Activated T-cell treated with anti-CD3 and anti-CD28 coated beads, Interleukin-2, amount 50 U/mL, for 4 hours (primary cell): ENCODE measurements at regions not wholly inside any gene's neighbourhood (a gene's known extent, or its start where the extent isn't known, plus 50 kb on each side); places are given as distances from the start of the nearest gene placed in this dataset.

Experiments
- ATAC-seq, 2 donors: fragments of 200-7000 bp; cut with Tn5 transposase; one replicate each; pipeline ENCODE4 v1.10.0; 2021
- DNase-seq: peaks from one replicate; pipeline ENCODE4 v3.0.0-alpha.2; 2020
- H3K27me3 Mint-ChIP-seq: one replicate; pipeline ENCODE4 v1.8.0; 2021; ENCODE audit warnings: low read depth, mixed read lengths
- H3K36me3 Mint-ChIP-seq: one replicate; pipeline ENCODE4 v1.8.0; 2022; ENCODE audit warnings: mixed read lengths; ENCODE audit not compliant: insufficient read depth
- H3K4me1 Mint-ChIP-seq: one replicate; pipeline ENCODE4 v1.8.0; 2021; ENCODE audit warnings: low read depth, mixed read lengths
- H3K4me3 Mint-ChIP-seq: one replicate; pipeline ENCODE4 v1.8.0; 2021; ENCODE audit warnings: mild to moderate bottlenecking, moderate library complexity, mixed read lengths
- H3K9me3 Mint-ChIP-seq: one replicate; pipeline ENCODE4 v1.8.0; 2021; ENCODE audit warnings: mixed read lengths

DNA sequence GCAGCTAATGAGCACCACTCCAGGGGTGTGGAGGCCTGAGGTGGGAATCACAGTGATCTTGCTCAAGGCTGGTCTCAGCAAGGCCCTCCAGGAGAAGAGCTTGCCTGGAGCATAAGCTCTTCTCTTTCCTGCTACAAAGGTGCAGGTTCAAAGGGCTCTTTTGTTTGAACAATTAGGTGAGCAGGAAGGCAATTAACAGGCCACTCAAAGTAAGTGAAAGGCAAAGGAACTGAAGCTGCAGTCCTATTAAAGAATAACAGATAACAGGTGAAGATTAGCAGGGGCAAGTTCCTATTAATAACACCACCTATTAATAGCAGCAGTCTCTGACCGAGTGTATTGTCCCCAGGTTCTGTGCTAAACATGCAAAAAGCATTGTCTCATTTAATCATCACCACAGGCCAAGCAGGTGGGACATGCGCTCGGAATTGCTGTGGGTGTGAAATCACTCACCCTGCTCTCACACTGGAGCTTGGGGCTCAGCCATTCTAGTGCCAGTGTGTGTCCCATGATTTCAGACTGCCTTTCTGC is 113.8 kb downstream of the RHOU start:
- Mint-ChIP-seq H3K9me3 (no peaks in the 10 kb centered on the region), H3K4me1 (no peaks in the 10 kb centered on the region), H3K36me3 (no peaks in the 10 kb centered on the region), H3K27me3 (no peaks in the 10 kb centered on the region), H3K4me3 (no peak overlapping the region)
- DNase-seq (no peak), ATAC-seq (no peak)

DNA sequence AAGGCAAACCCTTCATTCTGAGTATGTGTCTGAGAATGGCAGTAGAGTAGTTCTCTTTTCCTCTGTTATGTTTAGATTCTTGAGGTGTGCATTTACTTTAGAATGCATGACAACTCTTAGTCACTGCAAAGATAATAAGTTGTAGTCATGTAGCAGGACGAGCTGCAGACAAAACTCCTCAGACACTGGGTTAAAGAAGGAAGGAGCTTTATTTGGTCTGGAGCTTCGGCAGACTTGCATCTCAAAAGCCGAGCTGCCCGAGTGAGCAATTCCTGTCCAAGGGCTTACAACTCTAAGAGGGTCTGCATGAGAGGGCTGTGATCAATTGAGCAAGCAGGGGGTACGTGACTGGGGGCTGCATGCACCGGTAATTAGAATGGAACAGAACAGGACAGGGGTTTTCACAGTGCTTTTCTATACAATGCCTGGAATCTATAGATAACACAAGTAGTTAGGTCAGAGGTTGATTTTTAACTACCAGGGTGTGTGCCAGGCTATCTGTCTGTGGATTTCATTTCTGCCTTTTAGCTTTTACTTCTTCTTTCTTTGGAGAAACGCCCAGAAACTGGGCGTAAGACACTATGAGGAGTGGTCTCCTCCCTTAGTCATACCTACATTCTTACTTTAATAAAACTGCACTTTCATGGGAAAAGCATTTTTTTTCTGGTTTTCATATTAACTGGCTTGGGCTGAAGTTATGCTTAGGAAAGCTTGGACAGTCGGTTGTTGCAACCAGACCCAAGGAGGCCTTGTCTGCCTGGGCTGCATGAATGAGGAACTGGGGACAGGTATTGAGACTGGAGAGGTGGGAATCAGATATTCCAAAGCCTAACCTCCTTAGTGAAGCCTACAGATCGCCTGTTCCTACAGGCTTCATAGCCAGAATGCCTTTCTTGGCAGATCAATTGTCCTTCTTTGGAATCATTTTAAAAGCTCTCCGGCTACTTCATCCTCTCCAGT is 115.1 kb downstream of the RHOU start:
- Mint-ChIP-seq H3K27me3 (no peaks in the 10 kb centered on the region), H3K4me1 (no peaks in the 10 kb centered on the region), H3K9me3 (no peaks in the 10 kb centered on the region), H3K36me3 (no peaks in the 10 kb centered on the region), H3K4me3 (no peak overlapping the region)
- ATAC-seq (no peak), DNase-seq (no peak)

DNA sequence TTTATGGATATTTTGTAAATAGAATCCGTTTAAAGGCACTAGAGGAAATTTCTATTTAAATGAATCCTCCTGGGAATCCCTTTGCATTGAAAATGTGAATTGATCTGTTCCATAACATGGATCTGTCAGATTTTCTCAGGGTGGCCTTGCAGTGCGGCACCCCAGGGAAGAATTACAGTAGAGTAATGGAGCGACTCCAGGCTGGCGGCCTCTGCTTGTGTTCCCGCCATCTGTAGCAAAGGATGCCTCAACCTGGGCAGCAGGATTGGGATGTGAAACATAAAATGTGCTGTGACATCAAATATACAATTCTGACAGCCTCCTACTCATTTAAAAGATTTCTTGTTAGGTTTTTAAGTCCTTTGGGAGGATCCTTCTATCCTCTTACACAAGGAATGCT is 115.9 kb downstream of the RHOU start:
- Mint-ChIP-seq H3K36me3 (no peaks in the 10 kb centered on the region), H3K27me3 (no peaks in the 10 kb centered on the region), H3K4me3 (no peak overlapping the region), H3K4me1 (no peaks in the 10 kb centered on the region), H3K9me3 (peaks cover 4% of the 10 kb centered on the region)
- DNase-seq, result no peak
- no peak for ATAC-seq

DNA sequence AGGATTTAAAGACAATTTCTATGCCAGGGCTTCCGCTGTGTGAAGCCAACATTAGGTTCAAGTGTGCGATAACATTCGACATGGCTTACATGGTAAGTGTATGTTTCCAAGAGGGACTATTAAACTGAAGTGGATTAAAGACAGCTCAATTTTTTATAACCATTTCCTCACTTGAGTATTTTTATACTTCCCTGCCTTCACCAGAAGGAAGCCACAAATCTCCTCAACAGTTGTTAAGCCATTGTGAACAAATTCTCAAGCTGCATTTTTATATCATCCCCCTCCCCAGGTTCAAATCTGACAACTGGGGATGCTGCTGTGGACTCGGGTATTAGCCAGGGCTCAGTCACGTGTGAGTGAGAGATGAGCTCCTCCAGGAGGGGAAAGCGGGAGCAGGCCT is 116.3 kb downstream of the RHOU start:
- Mint-ChIP-seq H3K4me3 (no peak overlapping the region), H3K9me3 (peaks cover 5% of the 10 kb centered on the region), H3K27me3 (no peaks in the 10 kb centered on the region), H3K36me3 (no peaks in the 10 kb centered on the region), H3K4me1 (no peaks in the 10 kb centered on the region)
- no peak for ATAC-seq
- no peak for DNase-seq

DNA sequence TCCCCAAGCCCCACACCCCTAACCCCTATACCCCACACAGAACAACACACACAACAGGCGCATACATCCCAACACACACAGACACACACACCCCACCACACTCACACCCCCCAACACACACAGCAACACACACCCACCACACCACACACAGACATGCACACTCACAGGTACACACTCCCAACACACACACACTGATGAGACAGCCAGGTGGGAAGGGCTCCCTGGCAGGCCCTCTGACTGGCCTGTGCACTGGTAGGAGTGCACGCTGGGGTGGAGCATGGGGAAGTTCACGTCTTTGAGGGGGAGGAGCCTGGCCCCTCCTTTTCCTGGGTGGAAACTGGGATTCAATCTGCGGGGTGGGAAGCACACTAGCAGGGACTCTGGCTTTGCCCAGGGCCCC is 116.7 kb downstream of the RHOU start:
- no peaks in the 10 kb centered on the region for H3K27me3 Mint-ChIP-seq
- no peak for DNase-seq
- no peaks in the 10 kb centered on the region for H3K4me1 Mint-ChIP-seq
- H3K9me3 Mint-ChIP-seq, result peaks cover 5% of the 10 kb centered on the region
- ATAC-seq, result no peak
- no peaks in the 10 kb centered on the region for H3K36me3 Mint-ChIP-seq
- no peak overlapping the region for H3K4me3 Mint-ChIP-seq

DNA sequence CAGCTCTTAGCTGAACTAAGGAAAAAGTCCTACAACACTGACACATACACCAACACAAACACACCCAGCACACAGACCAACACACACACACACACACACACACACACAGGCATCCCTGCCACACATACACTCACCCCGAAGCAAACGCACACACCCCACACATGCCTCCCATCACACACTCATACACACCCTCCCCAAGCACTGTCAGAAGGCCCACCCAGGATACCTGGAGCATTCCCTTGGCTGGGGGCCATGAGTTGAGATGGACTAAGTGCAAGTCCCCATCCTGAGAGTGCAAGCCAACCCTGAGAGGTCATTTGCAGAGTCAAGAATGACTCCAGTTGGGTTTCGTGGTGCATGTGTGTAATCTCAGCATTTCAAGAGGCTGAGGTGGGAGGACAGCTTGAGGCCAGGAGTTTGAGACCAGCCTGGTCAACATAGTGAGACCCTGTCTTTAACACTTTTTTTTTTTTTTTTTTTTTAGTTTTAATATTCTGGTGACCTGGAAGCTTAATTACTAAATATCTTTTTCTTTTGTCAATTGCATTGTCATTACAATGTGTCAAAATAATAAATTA is 117.3 kb downstream of the RHOU start:
- H3K4me1 Mint-ChIP-seq, result no peaks in the 10 kb centered on the region
- DNase-seq (no peak), ATAC-seq (no peak)
- H3K9me3 Mint-ChIP-seq, result peaks cover 5% of the 10 kb centered on the region
- no peaks in the 10 kb centered on the region for H3K27me3 Mint-ChIP-seq
- H3K4me3 Mint-ChIP-seq, result no peak overlapping the region
- no peaks in the 10 kb centered on the region for H3K36me3 Mint-ChIP-seq

DNA sequence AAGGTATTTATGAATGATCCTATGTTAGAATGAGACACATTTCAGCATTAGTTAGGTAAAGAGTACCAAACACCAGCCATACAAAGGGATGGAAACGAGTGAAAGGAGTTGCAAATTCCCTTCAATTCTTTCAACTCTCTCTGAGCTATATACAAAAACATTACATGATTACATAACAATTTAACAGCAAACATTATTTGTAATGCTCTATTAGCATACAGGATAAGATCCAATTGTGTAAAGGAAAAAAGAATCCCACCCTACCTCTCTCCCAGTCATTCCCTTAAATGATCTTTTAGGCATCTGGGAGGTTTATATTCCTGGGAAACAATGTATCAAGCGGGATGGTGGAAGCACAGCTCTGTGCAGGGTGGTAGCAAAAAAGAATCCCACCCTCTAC is 117.9 kb downstream of the RHOU start:
- no peaks in the 10 kb centered on the region for H3K27me3 Mint-ChIP-seq
- H3K4me1 Mint-ChIP-seq, result no peaks in the 10 kb centered on the region
- no peaks in the 10 kb centered on the region for H3K36me3 Mint-ChIP-seq
- ATAC-seq, result no peak
- DNase-seq, result no peak
- H3K4me3 Mint-ChIP-seq, result no peak overlapping the region
- H3K9me3 Mint-ChIP-seq, result peaks cover 5% of the 10 kb centered on the region

DNA sequence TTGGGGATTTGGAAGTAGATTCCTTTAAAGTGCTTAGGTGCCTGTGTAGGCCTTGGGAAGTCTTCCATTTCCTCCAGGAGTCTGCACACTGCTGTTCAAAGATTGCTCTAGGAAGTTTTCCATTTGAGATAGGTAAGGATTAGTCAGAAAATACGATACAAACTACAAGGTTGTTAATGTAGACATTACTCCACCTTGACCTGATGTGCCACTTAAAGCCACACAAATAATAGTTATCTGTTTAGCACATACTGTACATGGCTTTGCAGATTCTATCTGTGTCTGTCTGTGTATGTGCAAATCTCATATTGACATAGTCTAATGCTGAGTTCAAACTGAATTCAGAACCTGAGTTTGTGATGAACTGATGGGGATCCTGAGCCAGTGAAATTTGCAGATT is 118.4 kb downstream of the RHOU start:
- Mint-ChIP-seq H3K4me1 (no peaks in the 10 kb centered on the region), H3K9me3 (peaks cover 5% of the 10 kb centered on the region), H3K4me3 (no peak overlapping the region), H3K27me3 (no peaks in the 10 kb centered on the region), H3K36me3 (no peaks in the 10 kb centered on the region)
- DNase-seq, result no peak
- no peak for ATAC-seq

DNA sequence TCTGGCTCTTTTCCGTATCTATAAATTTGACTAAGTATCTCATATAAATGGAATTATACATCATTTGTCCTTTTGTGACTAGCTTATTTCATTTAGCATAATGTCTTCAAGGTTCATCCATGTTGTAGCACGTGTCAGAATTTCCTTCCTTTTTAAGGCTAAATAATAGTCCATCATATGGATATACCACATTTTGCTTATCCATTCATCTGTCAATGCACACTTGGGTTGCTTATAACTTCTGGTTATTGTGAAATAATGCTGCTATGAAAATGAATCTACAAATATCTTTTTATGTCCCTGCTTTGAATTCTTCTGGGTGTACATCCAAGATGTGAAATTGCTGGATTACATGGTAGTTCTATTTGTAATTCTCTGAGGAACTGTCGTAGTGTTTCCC is 119.6 kb downstream of the RHOU start:
- no peaks in the 10 kb centered on the region for H3K4me1 Mint-ChIP-seq
- H3K27me3 Mint-ChIP-seq, result peaks cover 2% of the 10 kb centered on the region
- H3K9me3 Mint-ChIP-seq, result peaks cover 5% of the 10 kb centered on the region

DNA sequence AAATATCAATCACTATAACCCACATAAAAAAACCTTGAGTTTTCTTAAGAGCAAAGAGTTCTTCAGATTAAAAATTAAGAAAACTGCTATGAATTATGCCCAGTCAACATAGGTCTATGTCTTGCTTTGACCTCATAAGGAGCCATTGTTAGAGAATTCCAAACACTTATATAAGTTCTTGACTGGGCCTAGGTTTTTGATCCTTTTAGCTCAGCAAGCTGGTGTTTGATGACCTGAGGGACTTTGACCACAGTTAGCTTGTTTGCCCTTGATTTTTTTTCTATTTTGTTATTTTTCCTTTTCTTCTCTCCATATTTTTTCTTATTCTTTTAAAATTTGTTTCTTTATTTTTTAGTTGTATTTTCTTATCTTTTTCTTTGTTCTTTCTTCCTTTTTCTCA is 122.3 kb downstream of the RHOU start:
- no peaks in the 10 kb centered on the region for H3K36me3 Mint-ChIP-seq
- peaks cover 7% of the 10 kb centered on the region for H3K4me1 Mint-ChIP-seq
- H3K4me3 Mint-ChIP-seq, result no peak overlapping the region
- H3K27me3 Mint-ChIP-seq, result peaks cover 2% of the 10 kb centered on the region
- H3K9me3 Mint-ChIP-seq, result peaks cover 5% of the 10 kb centered on the region
- ATAC-seq (no peak), DNase-seq (no peak)

More for the DNA sequence above, 119.6 kb downstream of the RHOU start:
- DNase-seq (no peak), ATAC-seq (no peak)
- H3K4me3 Mint-ChIP-seq, result no peak overlapping the region
- H3K36me3 Mint-ChIP-seq, result no peaks in the 10 kb centered on the region

DNA sequence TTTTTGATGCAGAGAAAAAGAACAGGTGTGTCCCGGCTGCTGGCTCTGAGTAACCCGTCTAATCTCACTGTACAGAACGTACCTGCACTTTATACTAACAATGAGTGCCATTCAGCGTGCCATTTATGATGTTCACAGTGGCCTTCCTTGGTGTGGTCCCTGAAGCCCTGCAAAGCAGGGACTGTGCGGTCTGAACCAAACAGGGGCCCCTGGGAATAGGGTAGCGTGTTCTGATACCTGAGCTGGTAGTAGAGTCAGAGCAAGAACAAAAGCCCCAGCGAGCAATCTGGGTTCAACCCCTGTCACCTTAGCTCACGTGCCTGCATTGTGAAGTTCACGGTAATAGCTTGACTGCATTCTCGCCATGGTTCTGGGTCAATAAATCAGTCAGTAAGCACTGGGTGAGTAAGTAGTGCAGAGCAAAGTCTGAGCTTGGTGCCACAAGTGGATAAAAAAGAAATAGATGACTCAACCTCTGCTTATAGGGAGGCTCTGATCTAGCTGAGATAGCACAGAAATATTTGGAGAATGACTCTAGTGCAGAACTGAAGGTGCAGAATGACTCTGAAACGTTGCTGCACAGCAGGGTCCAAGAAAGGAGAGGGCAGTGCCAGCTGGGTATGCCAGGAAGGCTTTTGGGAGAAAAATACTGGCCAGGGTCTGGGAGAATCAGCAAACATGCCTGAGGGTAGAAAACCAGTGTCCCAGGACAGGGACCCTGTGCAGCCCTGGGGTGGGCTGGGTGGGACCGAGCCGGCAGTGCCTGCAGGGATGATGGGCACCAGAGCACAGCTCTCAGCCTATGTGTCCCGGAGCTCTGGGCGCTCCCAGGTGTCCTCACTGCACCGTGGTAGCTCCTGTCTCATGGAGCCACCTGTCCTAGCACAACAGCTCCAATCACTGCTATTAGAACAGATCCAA is 125.9 kb downstream of the RHOU start:
- DNase-seq, result no peak
- no peaks in the 10 kb centered on the region for H3K36me3 Mint-ChIP-seq
- H3K4me3 Mint-ChIP-seq, result no peak overlapping the region
- ATAC-seq, result peak; percentile 73 to 81
- peaks cover 21% of the 10 kb centered on the region for H3K4me1 Mint-ChIP-seq
- H3K27me3 Mint-ChIP-seq, result peaks cover 2% of the 10 kb centered on the region
- H3K9me3 Mint-ChIP-seq, result peaks cover 1% of the 10 kb centered on the region

DNA sequence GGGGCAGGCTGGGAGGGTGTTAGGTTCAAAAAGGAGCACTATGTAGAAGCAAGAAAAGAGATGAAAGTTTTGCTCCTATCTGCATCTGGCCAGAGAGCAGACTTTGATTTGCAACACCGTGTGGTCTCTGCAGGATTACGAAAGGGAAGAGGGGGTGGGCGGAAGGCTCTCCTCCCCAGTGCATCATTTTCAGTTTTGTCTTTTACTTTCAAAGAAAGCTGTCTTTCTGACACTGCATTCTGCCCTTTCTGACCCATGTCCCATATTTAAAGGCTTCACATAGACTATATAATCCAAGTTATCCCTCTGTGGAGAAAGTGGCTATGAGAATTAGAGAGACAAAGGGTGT is 126.5 kb downstream of the RHOU start:
- Mint-ChIP-seq H3K4me1 (peaks cover 21% of the 10 kb centered on the region), H3K27me3 (peaks cover 2% of the 10 kb centered on the region), H3K36me3 (no peaks in the 10 kb centered on the region), H3K9me3 (no peaks in the 10 kb centered on the region), H3K4me3 (no peak overlapping the region)
- no peak for DNase-seq
- ATAC-seq, result peak in 1 of 2 donors; percentile 3

DNA sequence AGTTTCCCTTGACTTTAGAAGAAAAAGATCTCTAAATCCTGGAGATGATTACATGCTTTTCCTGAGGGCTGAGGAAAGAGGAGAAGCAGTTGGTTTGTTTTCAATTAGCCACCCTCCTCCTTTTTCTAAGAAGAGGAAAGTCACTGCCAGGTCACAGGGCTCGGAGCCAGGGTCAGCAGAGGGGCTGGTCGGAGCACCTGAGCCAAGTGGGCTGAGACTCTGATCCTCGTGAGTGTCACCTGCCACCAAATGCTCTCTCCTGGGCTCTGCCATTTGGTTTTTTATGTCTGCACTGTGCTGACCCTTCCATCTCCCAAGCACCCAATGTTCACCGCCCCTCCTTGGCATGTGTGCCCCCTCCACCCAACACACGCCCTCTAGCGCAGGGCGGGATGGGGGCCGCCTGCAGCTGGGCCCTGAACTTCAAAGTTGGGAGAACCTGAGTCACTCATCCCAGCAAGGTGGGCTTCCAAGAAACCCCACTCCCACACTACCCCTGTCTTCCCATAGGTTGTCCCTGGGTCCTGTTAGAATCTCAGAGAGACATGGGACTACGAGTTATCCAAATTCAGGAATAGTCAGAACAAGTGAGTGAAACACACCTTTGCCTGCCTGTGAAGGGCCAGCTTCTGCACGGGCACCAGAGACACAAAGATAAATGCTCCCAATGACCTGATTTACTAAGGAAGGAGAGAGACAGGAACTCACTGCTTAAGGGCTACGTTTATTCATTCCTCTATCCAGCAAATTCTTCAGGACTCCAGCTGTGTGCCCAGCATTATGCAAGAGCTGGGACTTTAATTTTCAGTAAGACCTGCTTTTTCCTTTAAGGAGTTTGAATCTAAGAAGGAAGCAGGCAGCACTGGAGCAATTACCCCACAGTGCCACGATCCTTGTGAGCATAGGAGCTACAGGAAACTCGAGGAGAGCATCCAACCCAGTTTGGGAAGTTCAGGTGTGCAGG is 127.5 kb downstream of the RHOU start:
- DNase-seq (no peak), ATAC-seq (no peak)
- Mint-ChIP-seq H3K4me3 (no peak overlapping the region), H3K9me3 (no peaks in the 10 kb centered on the region), H3K4me1 (peaks cover 21% of the 10 kb centered on the region), H3K27me3 (peaks cover 2% of the 10 kb centered on the region), H3K36me3 (no peaks in the 10 kb centered on the region)
